HG03095 (cell line): ENCODE measurements at regions not wholly inside any gene's neighbourhood (a gene's known extent, or its start where the extent isn't known, plus 50 kb on each side); places are given as distances from the start of the nearest gene placed in this dataset.
"Not testable (repeated sequence)": the region's sequence is repeated elsewhere in the genome, so short reads cannot be mapped to it uniquely, and the experiment has no call there.

ENCODE experiments used
- ATAC-seq: cut with Tn5 transposase; IDR thresholded peaks from one replicate; pipeline ENCODE4 v1.9.1; 2021; ENCODE audit warnings: moderate library complexity; ENCODE audit not compliant: unreplicated experiment

DNA sequence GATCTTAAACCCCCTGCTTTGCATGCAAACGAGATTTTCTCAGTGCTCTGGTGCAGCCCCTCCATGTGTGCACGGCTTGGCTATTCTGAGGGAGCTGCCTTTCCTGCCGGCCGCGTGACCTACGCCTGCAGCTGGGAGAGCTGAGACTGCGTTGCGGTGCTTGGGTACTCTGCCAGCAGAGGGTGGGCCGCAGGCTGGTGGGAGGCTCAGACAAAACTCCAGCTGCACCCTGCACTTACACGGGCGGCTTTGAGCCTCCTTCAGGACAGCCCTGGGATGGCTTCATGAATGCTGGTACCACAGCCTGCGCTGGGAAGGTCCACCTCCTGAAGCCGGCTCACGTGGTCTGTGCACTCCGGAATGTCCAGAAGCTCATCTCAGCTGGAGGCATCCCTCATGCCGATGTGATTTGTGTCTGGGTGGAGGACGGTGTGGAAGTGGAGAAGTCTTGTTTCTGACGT is 223.7 kb downstream of the DLL1 start:
- no peak for ATAC-seq

GRCh38 chr6:170066679-170067078 is 224.2 kb downstream of the DLL1 start:
- no peak for ATAC-seq

- no peak for ATAC-seq
These were observed 226.9 kb downstream of the DLL1 start for GRCh38 chr6:170063851-170064602.

- ATAC-seq, result no peak
These were observed 227.4 kb downstream of the DLL1 start for GRCh38 chr6:170063431-170063830.

DNA sequence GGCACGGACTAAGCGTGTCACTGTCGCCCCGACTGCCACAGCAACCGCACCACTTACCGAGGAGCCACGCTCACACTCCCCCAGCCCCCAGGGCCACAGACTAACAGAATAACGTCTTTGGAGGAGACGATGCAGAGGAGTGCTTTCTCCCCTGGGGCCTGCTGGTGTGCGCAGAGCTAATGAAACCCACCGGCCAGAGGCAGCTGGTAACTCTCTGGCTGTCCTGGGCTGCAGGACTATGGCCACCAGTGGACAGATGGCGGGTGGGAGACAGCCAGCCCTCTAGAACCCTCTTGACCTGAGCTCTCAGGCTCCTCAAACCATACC is 228.0 kb downstream of the DLL1 start:
- no peak for ATAC-seq

- ATAC-seq, result no peak
These were observed 228.5 kb downstream of the DLL1 start for GRCh38 chr6:170062209-170062914.

DNA sequence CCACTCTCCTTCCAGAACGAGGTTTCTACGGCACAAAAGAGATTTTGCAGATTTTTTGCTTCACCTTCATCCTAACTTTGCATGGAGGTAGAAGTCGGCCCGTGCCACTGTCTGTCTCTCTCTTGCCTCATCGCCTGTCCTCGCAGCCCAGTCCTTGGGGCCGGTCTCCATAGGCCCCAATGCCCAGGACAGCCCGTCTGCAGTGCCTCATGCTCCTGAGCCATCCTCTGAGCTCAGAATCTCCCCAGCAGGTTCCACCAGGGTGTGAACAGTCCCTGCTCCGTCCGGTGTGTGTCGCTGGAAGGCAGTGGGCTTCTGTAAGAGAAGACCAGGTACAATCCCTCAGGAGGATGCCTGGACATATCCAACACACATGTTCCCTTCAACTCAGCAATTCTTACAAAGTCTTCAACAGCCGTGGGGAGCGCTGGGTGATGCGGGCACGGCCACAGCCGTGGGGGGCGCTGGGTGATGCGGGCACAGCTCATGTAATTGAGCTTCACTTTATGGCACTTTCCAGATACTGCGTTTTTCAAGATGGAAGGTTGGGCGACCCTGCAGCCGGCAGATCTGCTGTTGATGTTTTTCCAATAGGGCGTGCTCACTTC is 231.9 kb downstream of the DLL1 start:
- no peak for ATAC-seq

DNA sequence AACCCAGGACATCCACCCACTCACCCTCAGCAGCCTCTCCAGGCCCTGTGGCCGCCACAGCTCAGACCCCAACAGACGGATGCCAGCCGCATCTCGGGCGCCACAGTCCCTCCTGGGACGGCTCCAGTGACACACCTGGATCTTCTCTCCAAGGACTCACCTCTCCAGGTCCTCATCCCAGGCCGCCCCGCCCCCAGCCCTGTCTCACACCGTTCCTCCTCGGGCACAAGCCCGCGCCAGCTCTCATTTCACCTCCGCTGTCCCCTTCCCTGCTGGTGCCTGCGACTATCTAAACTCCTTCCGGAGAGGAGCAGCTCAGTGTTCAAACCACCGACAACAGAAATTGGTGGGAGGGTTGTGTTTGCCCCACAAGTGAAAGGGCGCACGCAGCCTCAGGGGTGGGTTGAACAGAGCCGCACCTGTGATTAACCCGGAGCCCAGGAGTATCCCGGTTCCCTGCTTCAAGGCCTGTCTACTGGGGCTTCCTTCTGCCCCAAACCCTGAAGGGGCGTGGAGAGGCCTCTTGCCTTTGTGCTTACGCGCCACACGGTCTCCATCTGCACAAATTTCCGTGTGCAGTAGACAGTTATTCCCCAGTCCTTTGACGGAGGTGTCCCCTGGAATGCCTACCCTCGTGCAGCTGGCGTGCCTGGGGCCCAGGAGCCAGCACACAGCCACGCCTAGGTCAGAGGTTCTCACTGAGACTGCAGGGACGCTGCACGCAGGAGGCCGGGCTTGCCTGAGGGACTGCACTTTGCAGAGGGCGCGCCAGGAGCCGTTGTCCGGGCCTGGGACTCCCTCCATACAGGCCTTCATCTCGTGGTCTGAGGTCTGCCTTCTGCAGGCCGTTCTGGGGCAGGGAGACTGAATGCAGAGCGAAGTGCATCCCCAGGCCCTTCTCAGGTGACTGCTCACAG is 232.7 kb downstream of the DLL1 start:
- no peak for ATAC-seq

DNA sequence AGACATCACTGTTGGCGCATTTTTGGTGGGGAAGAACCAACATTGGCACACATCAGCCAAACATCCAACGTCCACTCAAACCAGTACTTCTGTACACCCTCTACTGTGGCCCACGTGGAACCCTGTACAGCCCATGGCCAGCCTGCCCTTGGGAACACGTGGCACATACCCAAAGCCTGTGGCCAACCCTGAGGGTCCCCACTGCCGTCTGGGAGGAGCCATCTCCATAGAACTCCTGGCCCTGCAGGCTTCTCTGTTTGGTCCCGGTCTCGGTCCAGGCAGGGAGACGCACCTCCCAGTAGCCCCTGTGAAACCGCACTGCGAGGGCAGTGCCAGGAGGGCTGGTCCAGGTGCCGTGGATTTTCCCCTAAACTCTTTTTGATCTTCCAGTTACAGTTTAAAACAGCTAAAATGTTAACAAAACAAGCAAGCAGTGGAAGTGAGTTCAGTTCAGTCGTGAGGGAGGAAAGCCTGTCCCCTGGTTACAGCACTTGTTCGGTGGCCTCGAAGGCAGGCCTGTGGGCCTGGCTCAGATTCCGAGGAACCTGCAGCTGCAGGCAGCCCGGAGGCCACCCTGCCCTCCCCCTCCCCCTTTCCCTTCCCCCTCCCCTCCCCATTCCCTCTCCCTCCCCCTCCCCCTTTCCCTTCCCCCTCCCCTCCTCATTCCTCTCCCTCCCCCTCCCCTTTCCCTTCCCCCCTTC is 233.7 kb downstream of the DLL1 start:
- no peak for ATAC-seq

DNA sequence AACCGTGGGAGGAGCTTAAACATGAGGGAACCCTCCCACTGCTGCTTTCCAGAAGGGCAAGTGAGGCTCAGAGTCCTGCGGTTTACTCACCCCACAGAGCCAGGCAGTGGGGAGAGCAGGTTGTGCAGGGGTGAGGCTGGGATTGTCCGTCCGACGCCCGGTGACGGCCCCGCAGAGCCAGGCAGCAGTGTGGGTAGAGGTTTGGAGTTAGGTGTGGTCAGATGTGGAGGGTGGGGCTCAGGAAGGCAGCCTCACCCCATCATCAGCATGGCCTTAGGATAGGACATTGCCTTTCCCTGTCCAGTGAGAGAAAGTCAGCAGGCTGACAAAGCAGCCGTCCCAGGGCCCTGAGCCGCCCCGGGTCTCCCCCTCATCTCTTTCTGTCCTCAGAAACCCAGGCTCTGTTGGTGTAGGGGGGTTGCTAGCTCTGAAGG is 234.6 kb downstream of the DLL1 start:
- ATAC-seq, result no peak

DNA sequence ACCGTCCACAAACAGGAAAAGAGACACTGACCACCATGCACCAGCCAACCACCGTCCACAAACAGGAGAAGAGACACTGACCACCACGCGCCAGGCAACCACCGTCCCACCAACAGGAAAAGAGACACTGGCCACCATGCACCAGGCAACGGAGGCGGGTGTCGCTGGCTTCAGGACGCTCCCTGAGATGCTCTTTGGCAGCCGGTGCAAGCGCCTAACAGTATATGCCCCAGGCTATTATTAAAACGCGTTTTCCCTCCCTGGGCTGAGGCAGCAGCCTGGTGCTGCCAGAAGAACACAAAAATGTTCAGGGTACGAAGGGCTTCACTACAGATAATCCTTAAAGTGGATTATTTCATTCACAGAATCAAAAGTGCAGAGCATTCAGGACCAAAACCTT is 235.1 kb downstream of the DLL1 start:
- ATAC-seq, result not testable (repeated sequence)

- no peak for ATAC-seq
These were observed 236.8 kb downstream of the DLL1 start for GRCh38 chr6:170053966-170054661.

GRCh38 chr6:170052991-170053821 is 237.7 kb downstream of the DLL1 start:
- no peak for ATAC-seq

- ATAC-seq, result no peak
These were observed 239.4 kb downstream of the DLL1 start for GRCh38 chr6:170051229-170052172.

DNA sequence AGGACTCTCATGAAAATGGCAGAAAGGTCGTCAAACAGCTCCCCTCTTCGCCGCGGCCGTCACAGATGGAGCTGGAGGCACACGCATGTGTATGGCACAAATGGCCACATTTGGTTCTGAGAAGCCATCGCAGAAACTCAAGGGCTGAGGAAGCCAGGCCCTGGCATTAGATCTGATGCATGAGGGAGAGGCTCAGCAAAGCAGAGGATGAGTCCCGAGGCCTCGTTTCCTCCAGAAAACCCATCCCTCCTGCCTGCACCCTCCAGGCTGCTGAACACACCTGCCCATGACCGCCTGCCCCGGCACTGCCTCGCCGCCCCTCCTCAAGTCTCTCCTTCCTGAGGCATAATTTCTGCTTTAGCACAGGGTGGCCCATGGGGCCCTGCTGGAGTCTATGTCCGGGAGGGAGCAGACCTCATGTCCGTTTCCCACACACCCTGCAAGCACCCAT is 240.3 kb downstream of the DLL1 start:
- ATAC-seq, result no peak

- ATAC-seq, result no peak
These were observed 241.0 kb downstream of the DLL1 start for GRCh38 chr6:170049641-170050561.
